Naive thymus-derived CD4-positive, alpha-beta T cell (primary cell): ENCODE measurements at regions not wholly inside any gene's neighbourhood (a gene's known extent, or its start where the extent isn't known, plus 50 kb on each side); places are given as distances from the start of the nearest gene placed in this dataset.
"Not testable (repeated sequence)": the region's sequence is repeated elsewhere in the genome, so short reads cannot be mapped to it uniquely, and the experiment has no call there.

ENCODE experiments used
- ATAC-seq: fragments of 150-1000 bp; cut with Tn5 transposase; 2 replicates; pipeline ENCODE4 v1.10.0; 2021; ENCODE audit warnings: mild to moderate bottlenecking, moderate library complexity
- CTCF ChIA-PET: fragments of 350-600 bp; sonication (Branson Sonifier 250); formaldehyde crosslinking; loops from one replicate; lab custom pipeline; 2021; ENCODE audit warnings: antibody characterized with exemption; lab: Charles Lee
- POLR2A ChIA-PET: fragments of 350-600 bp; sonication (Branson Sonifier 250); formaldehyde crosslinking; loops from one replicate; lab custom pipeline; 2021; ENCODE audit warnings: antibody characterized with exemption, inconsistent platforms; lab: Charles Lee
- DNase-seq, 9 donors: peaks; one replicate each; pipeline versions ENCODE4 v3.0.0 to v3.0.0-alpha.2; 2020 to 2022; ENCODE audit warnings: mixed read lengths in 1 of 9
- H3K27ac ChIP-seq: one replicate; pipeline ENCODE4 v1.7.0; 2013; ENCODE audit warnings: mild to moderate bottlenecking, low read depth, low read length, moderate library complexity
- H3K27me3 ChIP-seq, 2 donors: one replicate each; pipeline ENCODE4 v1.7.0; 2013; ENCODE audit warnings: low read length in 2 of 2, mild to moderate bottlenecking in 2 of 2, moderate library complexity in 2 of 2; ENCODE audit not compliant: control insufficient read depth in 2 of 2, insufficient read depth in 2 of 2
- H3K36me3 ChIP-seq, 3 experiments: 1 replicate in 2 of 3; 2 replicates in 1 of 3; pipeline ENCODE4 v1.7.0; 2013; ENCODE audit warnings: low read length in 3 of 3, mild to moderate bottlenecking in 3 of 3, moderate library complexity in 1 of 3; ENCODE audit not compliant: insufficient read depth in 3 of 3, control insufficient read depth in 2 of 3
- H3K4me1 ChIP-seq, 2 donors: one replicate each; pipeline ENCODE4 v1.7.0; 2013; ENCODE audit warnings: low read length in 2 of 2, mild to moderate bottlenecking in 2 of 2, moderate library complexity in 1 of 2; ENCODE audit not compliant: control insufficient read depth in 2 of 2, insufficient read depth in 2 of 2
- H3K4me3 ChIP-seq: 2 replicates; pipeline ENCODE4 v1.7.0; 2013; ENCODE audit warnings: mild to moderate bottlenecking, low read length
- H3K9me3 ChIP-seq, 3 experiments: 1 replicate in 2 of 3; 2 replicates in 1 of 3; pipeline ENCODE4 v1.7.0; 2013; ENCODE audit warnings: low read length in 3 of 3; ENCODE audit not compliant: control insufficient read depth in 2 of 3
- H3K27ac Mint-ChIP-seq, 9 donors: one replicate each; pipeline ENCODE4 v1.8.0; 2020 to 2022; ENCODE audit warnings: mixed read lengths in 9 of 9, mild to moderate bottlenecking in 8 of 9, moderate library complexity in 5 of 9, inconsistent platforms in 2 of 9
- H3K27me3 Mint-ChIP-seq, 5 donors: one replicate each; pipeline ENCODE4 v1.8.0; 2021 to 2022; ENCODE audit warnings: mixed read lengths in 5 of 5, mild to moderate bottlenecking in 1 of 5
- H3K36me3 Mint-ChIP-seq, 5 donors: one replicate each; pipeline ENCODE4 v1.8.0; 2020 to 2022; ENCODE audit warnings: mixed read lengths in 5 of 5, mild to moderate bottlenecking in 3 of 5, inconsistent platforms in 1 of 5
- H3K4me1 Mint-ChIP-seq, 7 donors: one replicate each; pipeline ENCODE4 v1.8.0; 2020 to 2022; ENCODE audit warnings: mixed read lengths in 7 of 7, mild to moderate bottlenecking in 3 of 7, inconsistent platforms in 1 of 7
- H3K4me3 Mint-ChIP-seq, 10 donors: one replicate each; pipeline ENCODE4 v1.8.0; 2020 to 2022; ENCODE audit warnings: mild to moderate bottlenecking in 10 of 10, mixed read lengths in 10 of 10, moderate library complexity in 6 of 10, inconsistent platforms in 2 of 10
- H3K9me3 Mint-ChIP-seq, 11 donors: one replicate each; pipeline ENCODE4 v1.8.0; 2020 to 2022; ENCODE audit warnings: mixed read lengths in 11 of 11, mild to moderate bottlenecking in 4 of 11, inconsistent platforms in 1 of 11, moderate library complexity in 1 of 11
- intact Hi-C, 2 donors: fragments of 100-400 bp; cut with micrococcal nuclease; formaldehyde crosslinking; loops; one replicate each; pipeline ENCODE4 v1.15.1; 2023

DNA sequence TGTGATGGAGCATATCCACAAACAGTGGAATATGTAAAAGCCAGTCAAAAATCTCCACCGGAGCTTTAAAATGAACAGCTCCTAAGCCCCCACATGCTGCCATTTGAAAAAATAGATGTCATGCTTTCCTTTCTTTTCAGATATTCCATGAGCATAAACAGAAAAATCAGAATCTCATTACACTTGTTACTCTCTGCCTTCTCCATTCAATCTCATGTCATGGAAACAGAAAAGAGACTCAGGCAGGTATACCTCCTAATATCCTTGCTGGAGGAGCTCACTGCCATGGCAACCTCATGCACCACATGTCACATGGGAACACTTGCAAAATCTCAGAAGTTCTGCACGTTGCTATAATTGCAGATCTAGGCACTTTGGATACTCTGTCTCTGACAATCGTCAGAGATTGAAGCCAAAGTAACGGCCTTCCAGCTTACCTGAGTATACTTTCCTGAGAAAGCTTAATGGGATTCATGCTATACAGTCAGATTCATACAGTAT, 317.0 kb upstream of the ADAMTS9 start:
- ATAC-seq (no peak), DNase-seq (no peak)
- Mint-ChIP-seq H3K27ac (no peak overlapping the region), H3K9me3 (peaks cover 0 to 10% (median 5%) of the 10 kb centered on the region in 11 donors), H3K4me3 (no peak overlapping the region), H3K27me3 (no peaks in the 10 kb centered on the region), H3K4me1 (no peaks in the 10 kb centered on the region), H3K36me3 (peaks cover 0 to 3% (median 0%) of the 10 kb centered on the region in 5 donors)
- POLR2A ChIA-PET = no interaction called here
- H3K27me3 ChIP-seq = no peaks in the 10 kb centered on the region
- no peaks in the 10 kb centered on the region for H3K4me1 ChIP-seq
- H3K4me3 ChIP-seq = no peak overlapping the region
- intact Hi-C loops = no loop called here
- CTCF ChIA-PET = no interaction called here
- no peak overlapping the region for H3K27ac ChIP-seq
- no peaks in the 10 kb centered on the region for H3K36me3 ChIP-seq
- no peaks in the 10 kb centered on the region for H3K9me3 ChIP-seq

DNA sequence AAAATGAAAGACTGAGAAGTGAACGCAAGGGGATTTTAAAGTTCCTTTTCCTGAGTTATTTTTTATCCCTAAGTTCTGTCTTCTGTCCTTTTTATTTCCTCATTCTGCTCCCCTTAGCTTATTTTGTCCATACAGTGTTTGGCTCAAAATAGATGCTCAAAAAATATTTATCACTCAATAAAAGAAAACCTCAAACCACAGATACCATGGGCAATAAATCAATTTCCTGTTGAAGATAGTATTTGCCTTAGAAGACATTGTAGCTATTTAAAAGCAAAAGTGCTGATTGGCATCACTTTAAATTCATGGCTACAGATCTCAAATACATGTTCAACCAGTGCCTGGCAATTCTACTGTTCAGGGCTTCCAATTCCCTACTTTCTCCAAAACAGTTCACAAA, 316.5 kb upstream of the ADAMTS9 start:
- intact Hi-C loops = no loop called here
- Mint-ChIP-seq H3K4me3 (no peak overlapping the region), H3K27me3 (no peaks in the 10 kb centered on the region), H3K9me3 (peaks cover 0 to 11% (median 5%) of the 10 kb centered on the region in 11 donors), H3K36me3 (peaks cover 0 to 3% (median 0%) of the 10 kb centered on the region in 5 donors), H3K4me1 (no peaks in the 10 kb centered on the region), H3K27ac (no peak overlapping the region)
- ChIA-PET POLR2A (no interaction called here), CTCF (no interaction called here)
- Histone ChIP-seq H3K4me3 (no peak overlapping the region), H3K36me3 (no peaks in the 10 kb centered on the region), H3K27me3 (no peaks in the 10 kb centered on the region), H3K9me3 (no peaks in the 10 kb centered on the region), H3K4me1 (no peaks in the 10 kb centered on the region), H3K27ac (no peak overlapping the region)
- ATAC-seq (no peak), DNase-seq (no peak)

DNA sequence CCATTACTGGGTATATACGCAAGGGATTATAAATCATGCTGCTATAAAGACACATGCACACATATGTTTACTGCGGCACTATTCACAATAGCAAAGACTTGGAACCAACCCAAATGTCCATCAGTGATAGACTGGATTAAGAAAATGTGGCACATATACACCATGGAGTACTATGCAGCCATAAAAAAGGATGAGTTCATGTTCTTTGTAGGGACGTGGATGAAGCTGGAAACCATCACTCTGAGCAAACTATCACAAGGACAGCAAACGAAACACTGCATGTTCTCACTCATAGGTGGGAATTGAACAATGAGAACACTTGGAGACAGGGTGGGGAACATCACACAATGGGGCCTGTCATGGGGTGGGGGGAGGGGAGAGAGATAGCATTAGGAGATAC, 313.3 kb upstream of the ADAMTS9 start:
- H3K27me3 ChIP-seq, H3K27ac ChIP-seq, H3K4me3 Mint-ChIP-seq, H3K9me3 ChIP-seq, POLR2A ChIA-PET, H3K27ac Mint-ChIP-seq, ATAC-seq, H3K9me3 Mint-ChIP-seq, intact Hi-C loops, H3K4me1 ChIP-seq, H3K4me3 ChIP-seq, DNase-seq, H3K36me3 ChIP-seq, H3K27me3 Mint-ChIP-seq, CTCF ChIA-PET, H3K4me1 Mint-ChIP-seq, H3K36me3 Mint-ChIP-seq: not testable (repeated sequence)

DNA sequence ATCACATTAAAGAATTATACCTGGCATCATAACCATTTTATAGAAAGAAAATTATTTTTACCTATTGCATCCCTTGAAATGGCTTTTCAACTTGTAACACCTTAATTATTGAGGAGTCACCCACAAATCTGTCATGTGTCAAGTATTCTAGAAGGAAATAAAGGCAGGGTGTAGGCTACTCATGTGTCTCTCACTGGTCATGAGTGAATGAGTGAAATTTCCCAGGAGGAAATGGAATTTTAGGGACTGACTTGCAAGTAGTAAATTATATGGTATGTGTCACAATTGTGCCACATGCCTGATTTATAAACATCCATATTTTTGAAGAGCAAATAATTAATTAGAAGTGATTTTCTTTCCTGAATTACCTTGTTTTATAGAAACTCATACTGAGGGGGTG, 310.5 kb upstream of the ADAMTS9 start:
- Mint-ChIP-seq H3K36me3 (no peaks in the 10 kb centered on the region), H3K27me3 (no peaks in the 10 kb centered on the region), H3K27ac (no peak overlapping the region), H3K4me1 (no peaks in the 10 kb centered on the region), H3K4me3 (no peak overlapping the region), H3K9me3 (peaks cover 0 to 8% (median 3%) of the 10 kb centered on the region in 11 donors)
- no peaks in the 10 kb centered on the region for H3K36me3 ChIP-seq
- intact Hi-C loops = no loop called here
- no peak overlapping the region for H3K27ac ChIP-seq
- H3K9me3 ChIP-seq = no peaks in the 10 kb centered on the region
- ATAC-seq (no peak), DNase-seq (no peak)
- no peak overlapping the region for H3K4me3 ChIP-seq
- ChIA-PET POLR2A (no interaction called here), CTCF (no interaction called here)
- no peaks in the 10 kb centered on the region for H3K27me3 ChIP-seq
- H3K4me1 ChIP-seq = no peaks in the 10 kb centered on the region

DNA sequence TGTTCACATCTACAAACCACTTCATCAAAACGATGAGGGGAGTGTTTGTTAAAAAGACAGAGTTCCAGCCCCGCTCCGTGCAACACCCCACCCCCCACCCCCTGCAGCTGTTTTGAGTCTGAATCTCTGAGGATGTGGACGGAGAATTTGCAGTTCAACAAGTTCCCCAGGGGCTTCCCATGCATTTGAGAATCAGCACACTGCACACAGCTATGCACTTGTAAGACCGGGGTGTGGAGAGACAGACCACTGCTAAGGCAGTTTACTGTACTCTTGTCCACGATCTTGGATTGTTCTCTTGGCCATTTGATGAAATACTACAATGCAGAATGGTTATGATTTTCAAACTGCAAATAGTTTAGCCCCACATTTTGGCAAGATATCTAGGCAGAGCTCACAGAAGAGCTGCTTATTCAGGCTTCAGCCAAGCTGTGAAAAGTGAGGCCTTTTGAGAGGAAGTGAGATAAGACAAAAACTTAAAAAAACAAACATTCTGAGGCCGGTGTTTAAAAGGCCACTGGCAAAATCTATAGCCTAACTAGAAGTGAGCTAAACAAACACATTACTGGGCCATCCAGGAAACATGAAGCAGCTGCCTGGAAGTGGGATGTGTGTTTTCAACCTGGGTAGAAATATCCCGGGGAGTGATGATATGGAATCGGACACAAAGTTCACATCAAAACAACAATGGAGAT, 308.2 kb upstream of the ADAMTS9 start:
- Mint-ChIP-seq H3K9me3 (peaks cover 0 to 8% (median 3%) of the 10 kb centered on the region in 11 donors), H3K27ac (no peak overlapping the region), H3K27me3 (no peaks in the 10 kb centered on the region), H3K36me3 (no peaks in the 10 kb centered on the region), H3K4me1 (no peaks in the 10 kb centered on the region), H3K4me3 (no peak overlapping the region)
- ChIA-PET POLR2A (no interaction called here), CTCF (no interaction called here)
- intact Hi-C loops = no loop called here
- ATAC-seq (no peak), DNase-seq (no peak)
- no peak overlapping the region for H3K4me3 ChIP-seq
- H3K36me3 ChIP-seq = no peaks in the 10 kb centered on the region
- H3K27ac ChIP-seq = no peak overlapping the region
- H3K9me3 ChIP-seq = no peaks in the 10 kb centered on the region
- no peaks in the 10 kb centered on the region for H3K27me3 ChIP-seq
- H3K4me1 ChIP-seq = no peaks in the 10 kb centered on the region

DNA sequence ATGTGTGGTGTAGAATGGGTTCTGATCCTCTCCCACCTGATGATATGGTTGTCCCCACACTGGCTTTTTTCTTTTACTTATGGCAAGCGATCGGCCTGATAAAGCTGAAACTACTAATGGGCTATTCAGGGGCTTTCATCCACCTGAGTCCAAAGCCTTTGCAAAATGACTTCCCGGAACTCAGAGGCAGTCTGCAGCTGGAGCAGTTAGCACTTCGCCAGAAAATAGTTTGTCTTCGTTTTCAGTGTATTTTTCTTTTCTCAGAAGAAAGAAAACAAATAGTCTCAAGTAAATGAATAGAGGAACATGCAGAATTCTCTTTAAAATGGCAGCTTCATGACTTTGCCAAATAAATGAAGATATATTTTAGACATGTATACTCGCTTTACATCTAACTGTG, 306.0 kb upstream of the ADAMTS9 start:
- no peak overlapping the region for H3K27ac ChIP-seq
- H3K4me1 Mint-ChIP-seq = no peaks in the 10 kb centered on the region
- no peaks in the 10 kb centered on the region for H3K4me1 ChIP-seq
- H3K9me3 ChIP-seq = no peaks in the 10 kb centered on the region
- H3K4me3 Mint-ChIP-seq = no peak overlapping the region
- POLR2A ChIA-PET = no interaction called here
- DNase-seq (no peak), ATAC-seq (no peak)
- H3K27ac Mint-ChIP-seq = no peak overlapping the region
- no peaks in the 10 kb centered on the region for H3K36me3 ChIP-seq
- no peaks in the 10 kb centered on the region for H3K36me3 Mint-ChIP-seq
- intact Hi-C loops = no loop called here
- peaks cover 0 to 5% (median 0%) of the 10 kb centered on the region in 11 donors for H3K9me3 Mint-ChIP-seq
- no peak overlapping the region for H3K4me3 ChIP-seq
- H3K27me3 Mint-ChIP-seq = no peaks in the 10 kb centered on the region
- CTCF ChIA-PET = no interaction called here
- no peaks in the 10 kb centered on the region for H3K27me3 ChIP-seq

DNA sequence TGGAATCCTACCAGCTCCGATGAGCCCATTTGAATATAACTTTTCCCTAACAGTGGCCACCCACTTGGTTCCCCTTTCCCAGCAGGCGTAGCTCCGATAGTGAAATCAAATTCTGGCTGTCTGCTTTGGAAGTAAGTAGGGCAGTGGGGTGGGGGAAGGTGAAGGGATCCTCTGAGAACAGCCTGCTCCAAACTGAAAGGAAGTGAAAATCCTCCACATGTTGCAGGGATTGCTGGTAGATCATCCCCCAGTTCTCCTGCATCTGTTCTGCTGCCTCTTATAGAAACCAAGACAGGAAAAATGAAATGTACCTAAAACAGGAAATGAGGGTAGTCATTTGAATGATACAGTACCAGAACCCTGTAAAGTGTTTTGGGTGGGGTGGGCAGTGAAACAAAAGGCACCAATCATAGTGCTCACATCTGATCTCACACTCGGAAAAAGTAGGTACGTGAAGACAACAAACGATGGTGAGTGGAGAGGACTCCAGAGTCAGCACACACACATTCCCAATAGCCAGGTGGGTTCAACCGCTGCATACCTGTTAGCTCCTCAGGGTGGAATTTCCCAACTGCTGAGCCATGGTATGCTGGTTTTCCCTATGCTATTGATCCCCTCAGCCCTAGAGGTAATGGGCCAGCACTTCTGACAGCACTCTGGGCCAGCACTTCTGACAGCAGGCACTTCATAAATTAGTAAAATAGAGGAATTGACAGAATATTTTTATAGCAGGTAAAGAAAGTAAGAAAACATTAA, 304.9 kb upstream of the ADAMTS9 start:
- H3K9me3 ChIP-seq = no peaks in the 10 kb centered on the region
- H3K27me3 Mint-ChIP-seq = no peaks in the 10 kb centered on the region
- H3K9me3 Mint-ChIP-seq = peaks cover 0 to 16% (median 5%) of the 10 kb centered on the region in 11 donors
- H3K36me3 Mint-ChIP-seq = no peaks in the 10 kb centered on the region
- H3K4me3 ChIP-seq = no peak overlapping the region
- ATAC-seq = no peak
- ChIA-PET POLR2A (no interaction called here), CTCF (no interaction called here)
- no peak overlapping the region for H3K4me3 Mint-ChIP-seq
- no peaks in the 10 kb centered on the region for H3K27me3 ChIP-seq
- no peaks in the 10 kb centered on the region for H3K4me1 Mint-ChIP-seq
- DNase-seq = no peak
- H3K4me1 ChIP-seq = no peaks in the 10 kb centered on the region
- H3K36me3 ChIP-seq = no peaks in the 10 kb centered on the region
- intact Hi-C loops = no loop called here
- H3K27ac Mint-ChIP-seq = no peak overlapping the region
- no peak overlapping the region for H3K27ac ChIP-seq
